Ascending aorta (tissue), 2 donors: ENCODE measurements at regions not wholly inside any gene's neighbourhood (a gene's known extent, or its start where the extent isn't known, plus 50 kb on each side); places are given as distances from the start of the nearest gene placed in this dataset.

Experiments
- DNase-seq, 2 donors: peaks; one replicate each; pipeline ENCODE4 v3.0.0-alpha.2; 2019; ENCODE audit warnings: low spot score in 2 of 2
- H3K27ac ChIP-seq, 2 donors: fragments of 200-600 bp; sonication (generic); one replicate each; pipeline ENCODE4 v1.5.1; 2016 to 2017; ENCODE audit warnings: mild to moderate bottlenecking in 1 of 2
- H3K27me3 ChIP-seq: fragments of 200-600 bp; sonication (generic); one replicate; pipeline ENCODE4 v1.5.1; 2017
- H3K36me3 ChIP-seq, 2 donors: fragments of 200-600 bp; sonication (generic); one replicate each; pipeline ENCODE4 v1.5.1; 2016
- H3K4me1 ChIP-seq, 2 donors: fragments of 200-600 bp; sonication (generic); one replicate each; pipeline ENCODE4 v1.5.1; 2016 to 2017; ENCODE audit warnings: mild to moderate bottlenecking in 1 of 2
- H3K4me3 ChIP-seq, 2 donors: fragments of 200-600 bp; sonication (generic); one replicate each; pipeline ENCODE4 v1.5.1; 2016 to 2017; ENCODE audit warnings: mild to moderate bottlenecking in 1 of 2
- H3K9me3 ChIP-seq, 2 donors: fragments of 200-600 bp; sonication (generic); one replicate each; pipeline ENCODE4 v1.5.1; 2016
- intact Hi-C: fragments of 100-400 bp; cut with DNase I; formaldehyde crosslinking; loops from one replicate; pipeline ENCODE4 v1.15.1; 2023
- TF ChIP-seq, protein P1 (sequence below), 3 experiments: fragments of 200-600 bp in 2 of 3; fragments of 450-650 bp in 1 of 3; sonication (generic) in 2 of 3; IDR thresholded peaks; one replicate each; pipeline ENCODE4 v1.5.1; 2016 to 2019; ENCODE audit warnings: antibody characterized with exemption in 3 of 3, mild to moderate bottlenecking in 1 of 3, moderate library complexity in 1 of 3

DNA sequence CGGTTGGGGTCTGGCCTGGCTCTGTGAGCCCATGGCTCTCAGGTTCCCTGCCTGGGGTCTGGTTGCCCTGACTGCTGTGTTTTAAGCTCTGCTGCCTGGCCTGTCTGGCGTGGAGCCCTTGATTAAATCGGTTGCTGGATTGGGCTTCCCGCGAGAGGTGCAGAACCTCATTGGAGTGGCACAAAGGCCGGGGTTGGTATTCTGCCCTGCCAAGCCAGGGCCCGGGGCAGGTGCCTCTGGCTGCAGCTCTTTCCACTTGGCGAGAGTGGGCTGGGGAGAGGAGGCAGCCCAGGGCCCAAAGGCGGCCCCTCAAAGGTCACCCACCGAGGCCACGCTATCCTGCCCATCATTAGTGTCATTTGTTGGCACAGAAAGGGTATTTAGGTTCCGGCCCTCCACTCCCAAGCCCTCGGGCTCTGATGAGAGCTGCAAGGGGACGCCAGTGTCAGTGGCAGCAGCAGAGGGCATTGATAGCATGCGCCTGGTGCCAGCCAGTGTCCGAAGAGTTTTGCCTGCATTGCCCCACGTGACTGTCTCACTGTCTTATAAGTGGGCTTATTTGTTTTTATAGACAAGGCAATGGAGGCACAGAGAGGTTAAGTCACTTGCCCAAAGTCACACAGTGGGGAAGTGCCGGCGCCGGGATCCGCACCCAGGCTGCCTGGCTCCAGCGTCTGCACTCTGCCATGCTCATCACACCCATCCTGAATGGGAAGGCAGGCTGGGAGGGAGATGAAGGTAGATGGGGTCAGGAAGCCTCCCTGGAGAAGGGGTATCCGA, 68.0 kb upstream of the CIBAR2 start:
- Histone ChIP-seq H3K4me3 (no peak overlapping the region), H3K9me3 (no peaks in the 10 kb centered on the region), H3K4me1 (peaks cover 0 to 5% of the 10 kb centered on the region in 2 donors), H3K27me3 (no peaks in the 10 kb centered on the region), H3K36me3 (no peaks in the 10 kb centered on the region), H3K27ac (no peak overlapping the region)
- TF ChIP-seq, protein P1, sequence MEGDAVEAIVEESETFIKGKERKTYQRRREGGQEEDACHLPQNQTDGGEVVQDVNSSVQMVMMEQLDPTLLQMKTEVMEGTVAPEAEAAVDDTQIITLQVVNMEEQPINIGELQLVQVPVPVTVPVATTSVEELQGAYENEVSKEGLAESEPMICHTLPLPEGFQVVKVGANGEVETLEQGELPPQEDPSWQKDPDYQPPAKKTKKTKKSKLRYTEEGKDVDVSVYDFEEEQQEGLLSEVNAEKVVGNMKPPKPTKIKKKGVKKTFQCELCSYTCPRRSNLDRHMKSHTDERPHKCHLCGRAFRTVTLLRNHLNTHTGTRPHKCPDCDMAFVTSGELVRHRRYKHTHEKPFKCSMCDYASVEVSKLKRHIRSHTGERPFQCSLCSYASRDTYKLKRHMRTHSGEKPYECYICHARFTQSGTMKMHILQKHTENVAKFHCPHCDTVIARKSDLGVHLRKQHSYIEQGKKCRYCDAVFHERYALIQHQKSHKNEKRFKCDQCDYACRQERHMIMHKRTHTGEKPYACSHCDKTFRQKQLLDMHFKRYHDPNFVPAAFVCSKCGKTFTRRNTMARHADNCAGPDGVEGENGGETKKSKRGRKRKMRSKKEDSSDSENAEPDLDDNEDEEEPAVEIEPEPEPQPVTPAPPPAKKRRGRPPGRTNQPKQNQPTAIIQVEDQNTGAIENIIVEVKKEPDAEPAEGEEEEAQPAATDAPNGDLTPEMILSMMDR (IDR thresholded peaks at IDR 0.05), result no peak
- no peak for DNase-seq
- intact Hi-C loops, result no loop called here

GRCh38 chr16:85180827-85181738, 68.8 kb upstream of the CIBAR2 start:
- TF ChIP-seq, protein P1 (IDR thresholded peaks at IDR 0.05), result no peak
- Histone ChIP-seq H3K4me1 (peaks cover 0 to 5% of the 10 kb centered on the region in 2 donors), H3K36me3 (no peaks in the 10 kb centered on the region), H3K27me3 (no peaks in the 10 kb centered on the region), H3K27ac (no peak overlapping the region), H3K4me3 (no peak overlapping the region), H3K9me3 (no peaks in the 10 kb centered on the region)
- DNase-seq, result no peak
- intact Hi-C loops, result no loop called here

DNA sequence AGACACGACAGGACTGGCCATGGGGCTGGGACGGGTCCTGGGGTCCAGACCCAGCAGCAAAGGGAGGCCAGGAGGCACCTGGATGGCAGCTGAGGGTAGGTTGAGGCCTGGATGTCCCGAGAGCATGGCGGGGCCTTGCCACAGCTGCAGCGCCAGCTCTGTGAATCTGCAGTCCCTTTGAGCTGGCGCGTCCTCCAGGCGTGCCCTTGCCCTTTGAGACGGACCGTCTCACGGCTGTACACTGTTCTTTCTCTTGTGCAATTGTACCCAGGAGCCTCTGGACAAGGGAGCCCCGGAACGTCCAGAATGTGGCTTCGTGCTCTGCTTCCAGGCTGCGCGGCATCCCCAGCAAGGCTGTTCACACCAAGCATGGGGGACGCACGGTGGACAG, 69.5 kb upstream of the CIBAR2 start:
- no peak overlapping the region for H3K27ac ChIP-seq
- H3K4me1 ChIP-seq, result peaks cover 0 to 5% of the 10 kb centered on the region in 2 donors
- TF ChIP-seq, protein P1 (IDR thresholded peaks at IDR 0.05), result no peak
- H3K36me3 ChIP-seq, result no peaks in the 10 kb centered on the region
- no peaks in the 10 kb centered on the region for H3K9me3 ChIP-seq
- no peaks in the 10 kb centered on the region for H3K27me3 ChIP-seq
- intact Hi-C loops, result no loop called here
- DNase-seq, result no peak
- H3K4me3 ChIP-seq, result no peak overlapping the region

DNA sequence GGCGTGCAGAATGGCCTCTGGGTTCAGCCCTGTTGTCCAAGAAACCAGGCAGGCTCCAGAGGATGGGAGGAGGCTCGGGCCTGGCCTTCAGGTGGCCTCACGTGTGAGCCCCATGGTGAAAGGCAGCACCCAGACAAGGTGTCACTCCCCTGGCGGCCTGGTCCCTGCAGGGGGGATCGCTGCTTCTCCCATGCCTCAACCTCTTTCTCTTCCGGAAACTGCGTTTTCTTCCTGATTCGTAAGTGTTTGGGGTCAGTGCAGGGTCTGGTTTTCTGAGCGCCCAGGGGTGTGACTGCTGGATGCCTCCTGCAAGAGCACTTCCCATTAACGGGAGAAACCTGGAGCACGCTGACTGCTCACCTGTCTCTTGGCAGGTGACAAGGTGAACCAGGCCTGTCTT, 70.0 kb upstream of the CIBAR2 start:
- no peak overlapping the region for H3K4me3 ChIP-seq
- H3K27me3 ChIP-seq, result no peaks in the 10 kb centered on the region
- H3K36me3 ChIP-seq, result no peaks in the 10 kb centered on the region
- intact Hi-C loops, result no loop called here
- DNase-seq, result no peak
- no peaks in the 10 kb centered on the region for H3K9me3 ChIP-seq
- TF ChIP-seq, protein P1 (IDR thresholded peaks at IDR 0.05), result no peak
- H3K4me1 ChIP-seq, result peaks cover 0 to 10% of the 10 kb centered on the region in 2 donors
- no peak overlapping the region for H3K27ac ChIP-seq

GRCh38 chr16:85182774-85183173, 70.5 kb upstream of the CIBAR2 start:
- no peaks in the 10 kb centered on the region for H3K36me3 ChIP-seq
- peaks cover 0 to 14% of the 10 kb centered on the region in 2 donors for H3K4me1 ChIP-seq
- TF ChIP-seq, protein P1 (IDR thresholded peaks at IDR 0.05), result no peak
- no peak overlapping the region for H3K27ac ChIP-seq
- no peak overlapping the region for H3K4me3 ChIP-seq
- H3K27me3 ChIP-seq, result no peaks in the 10 kb centered on the region
- intact Hi-C loops, result no loop called here
- DNase-seq, result no peak
- no peaks in the 10 kb centered on the region for H3K9me3 ChIP-seq
